HK-2 (cell line): ENCODE measurements at regions not wholly inside any gene's neighbourhood (a gene's known extent, or its start where the extent isn't known, plus 50 kb on each side); places are given as distances from the start of the nearest gene placed in this dataset.
"Not testable (repeated sequence)": the region's sequence is repeated elsewhere in the genome, so short reads cannot be mapped to it uniquely, and the experiment has no call there.

Experiments used
- DNase-seq: peaks from one replicate; pipeline ENCODE4 v3.0.0-alpha.2; 2018; ENCODE audit not compliant: unreplicated experiment

DNA sequence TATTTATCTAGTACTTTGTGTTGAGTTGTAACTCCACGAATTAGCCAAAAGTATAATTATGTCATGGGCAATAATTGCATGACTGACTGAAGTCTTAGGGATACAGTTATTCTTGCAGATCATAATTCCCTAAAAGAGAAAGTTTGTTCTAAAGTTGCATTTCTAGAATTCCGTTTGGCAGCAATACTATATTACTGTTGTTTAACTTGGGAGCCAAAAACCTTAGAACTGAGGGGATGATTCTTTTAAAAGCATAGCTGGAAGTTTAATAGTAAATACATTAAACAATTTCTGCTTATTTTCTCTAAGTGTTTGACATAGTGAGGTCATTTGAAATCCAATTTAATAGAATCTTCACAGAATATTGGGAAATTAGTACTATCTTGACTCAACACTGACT lies 356.4 kb upstream of the ADAMTS5 start:
- no peak for DNase-seq

DNA sequence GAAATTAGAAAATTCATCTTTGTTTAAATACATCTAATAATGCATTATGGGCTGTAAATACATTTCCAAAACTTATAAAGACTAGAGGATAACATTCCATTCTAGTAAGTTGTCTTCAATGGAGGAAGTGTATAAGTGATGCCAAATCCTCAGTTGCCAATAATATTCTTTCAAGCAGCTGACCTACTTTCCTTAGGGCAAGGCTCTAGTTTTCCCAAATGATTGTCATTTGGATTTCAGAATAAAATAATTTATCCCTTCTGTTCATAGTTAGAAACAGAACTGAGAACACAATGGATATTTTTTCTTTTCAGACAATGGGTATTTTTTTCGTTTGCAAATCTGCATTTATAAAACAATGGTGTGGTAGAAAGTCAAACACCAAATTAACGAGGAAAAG lies 354.9 kb upstream of the ADAMTS5 start:
- no peak for DNase-seq

DNA sequence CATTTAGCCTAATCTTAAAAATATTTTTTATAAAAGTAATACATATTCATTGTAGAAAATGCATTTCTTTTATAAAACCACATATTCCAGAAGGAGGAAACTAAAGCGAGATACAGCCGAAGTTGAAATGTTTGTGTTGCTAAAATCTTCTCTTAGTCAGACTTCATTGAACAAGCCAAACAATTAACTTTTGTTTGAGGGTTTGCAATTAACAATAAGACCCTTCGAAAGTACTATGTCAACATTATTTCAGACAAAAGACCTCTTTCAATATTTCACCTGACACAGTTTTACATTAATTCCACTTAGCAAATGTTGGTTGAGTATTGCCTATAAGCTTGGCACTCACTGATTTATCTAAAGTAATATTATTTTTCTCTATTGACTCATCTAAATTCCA lies 354.0 kb upstream of the ADAMTS5 start:
- no peak for DNase-seq

DNA sequence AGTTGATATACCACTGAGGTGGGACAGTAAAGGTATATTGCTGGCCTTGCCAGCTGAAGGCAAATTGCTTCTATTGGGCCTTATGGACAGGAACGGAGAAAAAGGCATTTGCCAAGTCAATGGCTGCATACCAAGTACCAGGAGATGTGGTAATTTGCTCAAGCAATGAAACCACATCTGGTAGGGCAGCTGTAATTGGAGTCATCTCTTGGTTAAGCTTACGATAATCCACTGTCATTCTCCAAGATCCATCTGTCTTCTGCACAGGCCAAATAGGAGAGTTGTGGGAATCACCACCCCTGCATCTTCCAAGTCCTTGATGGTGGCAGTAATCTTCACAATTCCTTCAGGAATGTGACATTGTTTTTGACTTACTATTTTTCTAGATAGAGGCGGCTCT lies 350.7 kb upstream of the ADAMTS5 start:
- DNase-seq, result not testable (repeated sequence)

DNA sequence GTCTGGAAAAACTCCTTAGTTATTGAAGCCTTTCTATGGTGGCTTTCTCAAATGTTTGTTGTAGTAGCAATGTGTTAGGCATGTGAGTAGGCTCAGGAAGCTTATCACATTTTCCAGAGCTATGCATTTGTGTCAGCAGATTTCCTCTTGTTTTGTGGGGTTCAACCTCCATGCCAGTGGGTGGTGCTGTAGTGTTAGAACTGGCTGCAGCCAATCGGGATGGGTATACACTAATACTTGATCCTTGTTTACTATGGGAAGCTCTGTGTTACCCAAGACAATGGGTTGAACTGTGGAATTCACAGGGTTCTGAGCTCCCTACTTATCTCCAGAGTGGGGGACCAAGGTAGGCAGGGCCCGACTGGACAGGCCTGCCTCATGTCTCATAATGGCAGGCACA lies 348.5 kb upstream of the ADAMTS5 start:
- DNase-seq, result no peak

DNA sequence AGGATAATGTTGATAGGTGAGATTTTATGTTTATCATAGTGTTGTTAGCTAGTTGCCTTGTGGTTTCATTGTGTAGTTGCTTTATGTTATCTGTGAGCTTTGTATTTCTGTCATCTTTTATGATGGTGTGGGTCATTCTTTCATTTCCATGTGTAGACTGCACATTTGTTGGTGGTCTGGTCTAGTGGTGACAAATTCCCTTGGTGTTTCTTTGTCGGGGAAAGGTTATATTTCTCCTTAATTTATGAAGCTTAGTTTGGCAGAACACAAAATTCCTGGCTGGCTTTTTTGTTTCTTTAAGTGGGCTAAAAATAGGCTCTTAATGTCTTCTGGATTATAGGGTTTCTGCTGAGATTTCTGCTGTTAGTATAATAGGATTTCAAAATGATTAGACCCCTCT lies 347.2 kb upstream of the ADAMTS5 start:
- DNase-seq, result no peak

DNA sequence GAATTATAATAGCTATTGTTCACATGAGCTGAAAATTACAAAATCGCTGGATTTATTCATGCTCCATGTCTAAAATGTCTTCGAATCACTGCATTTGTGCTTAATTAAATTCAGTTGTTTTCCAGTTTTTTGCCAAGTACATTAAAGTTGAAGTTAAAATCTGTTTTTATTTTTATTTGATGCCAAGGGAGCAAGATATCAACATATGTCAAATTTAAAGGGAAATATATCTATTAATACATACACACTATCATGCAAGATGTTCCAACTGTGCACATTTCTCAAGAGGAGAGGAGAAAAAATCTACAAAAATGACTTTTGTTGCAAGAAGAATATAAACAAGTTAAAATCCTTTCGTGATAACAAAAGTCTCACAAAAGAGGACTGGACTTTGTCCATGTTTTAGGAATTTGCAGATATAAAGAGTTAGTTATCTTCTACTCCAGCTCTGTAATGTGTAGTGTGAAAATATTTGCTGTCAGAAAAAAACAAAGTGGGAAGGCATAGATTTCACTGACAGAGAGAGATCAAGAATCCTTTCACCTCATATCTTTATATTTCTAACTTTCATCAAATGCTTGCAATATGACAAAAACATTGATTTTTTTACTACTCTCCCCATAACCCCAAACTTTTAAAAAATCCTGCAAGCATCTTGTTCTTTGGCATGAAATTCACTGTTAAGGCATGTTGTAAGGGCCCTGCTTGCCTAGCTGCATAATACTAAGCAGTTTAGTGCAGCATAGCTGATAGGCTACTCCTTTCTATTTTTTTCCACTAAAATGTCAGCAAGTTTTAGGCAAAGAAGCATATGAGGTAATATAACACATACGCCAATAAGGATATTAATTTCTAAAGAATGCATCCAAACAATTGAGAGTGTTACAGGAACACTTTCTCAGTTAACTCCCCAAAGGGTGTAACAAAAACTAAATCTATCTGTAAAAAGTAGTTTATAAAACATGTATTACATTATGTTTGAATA lies 340.2 kb upstream of the ADAMTS5 start:
- no peak for DNase-seq

DNA sequence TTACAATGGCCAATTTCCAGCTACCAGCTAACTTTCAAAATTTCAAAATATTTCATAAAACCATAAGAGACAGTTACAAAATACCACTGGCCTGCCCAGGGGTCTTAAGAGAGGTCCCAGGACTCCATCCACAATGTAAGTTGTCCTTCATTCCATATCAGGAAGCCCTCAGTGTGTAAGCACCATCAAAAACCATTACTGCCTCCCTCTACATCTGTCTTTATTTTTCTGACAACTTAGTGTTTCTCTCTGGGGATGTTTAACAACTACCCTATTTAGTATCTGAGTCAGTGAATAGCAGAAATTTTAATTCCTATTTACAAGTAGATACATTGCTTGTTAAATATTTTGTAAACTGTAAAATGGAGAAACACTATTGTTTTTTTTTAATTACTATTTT lies 339.3 kb upstream of the ADAMTS5 start:
- DNase-seq, result no peak

DNA sequence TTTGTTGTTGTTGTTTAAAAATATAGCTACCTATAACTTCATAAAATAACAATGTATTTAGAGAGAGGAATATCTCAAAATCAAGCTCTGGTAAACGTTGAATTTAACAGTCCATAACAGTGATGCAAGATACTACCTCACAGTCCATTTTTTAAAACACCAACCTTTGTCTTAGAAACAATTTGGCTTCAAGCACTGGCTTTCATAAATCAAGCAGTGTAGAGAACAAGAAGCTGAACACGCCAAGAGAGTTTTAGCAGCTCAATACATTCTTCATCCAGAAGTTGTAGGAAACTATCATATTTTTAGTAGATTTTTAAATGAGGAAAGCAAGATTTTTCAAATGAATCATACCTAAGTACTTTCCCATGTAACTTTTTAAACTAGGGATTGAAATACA lies 334.3 kb upstream of the ADAMTS5 start:
- DNase-seq, result no peak

DNA sequence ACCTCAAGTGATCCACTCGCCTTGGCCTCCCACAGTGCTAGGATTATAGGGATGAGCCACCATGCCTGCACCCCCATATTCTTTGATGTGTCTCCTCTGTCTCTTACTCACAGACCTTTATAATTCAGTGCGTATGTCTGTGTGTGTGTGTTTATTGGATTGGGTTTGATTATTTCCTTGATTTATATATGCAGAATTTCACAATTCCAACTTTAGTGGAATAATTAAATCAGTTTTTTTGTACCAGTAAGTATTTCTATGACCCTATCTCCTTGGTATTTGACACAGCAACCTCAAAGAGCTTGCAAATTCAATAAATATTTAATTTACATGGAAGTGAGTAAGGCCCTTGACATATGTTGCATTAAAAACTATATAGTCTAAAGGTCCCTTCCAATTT lies 333.9 kb upstream of the ADAMTS5 start:
- no peak for DNase-seq

DNA sequence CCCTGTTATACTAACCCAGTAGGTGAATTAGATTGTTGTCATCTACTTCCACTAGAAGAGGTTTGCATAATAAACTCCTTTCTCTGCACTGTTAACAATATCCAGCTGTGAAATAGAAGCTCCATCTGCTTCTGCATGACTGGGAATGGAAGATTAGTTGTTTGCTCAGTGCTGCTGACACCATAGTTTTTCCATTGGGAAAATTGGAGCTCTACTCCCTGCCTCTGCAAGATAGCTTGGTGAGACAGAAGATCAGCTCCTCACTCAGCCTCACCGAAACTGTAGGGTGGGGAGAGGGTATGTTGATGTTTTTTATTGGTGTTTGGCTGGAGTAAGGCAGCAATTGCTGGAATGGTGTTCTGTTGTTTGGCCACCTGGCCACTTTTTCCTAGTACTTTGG lies 331.6 kb upstream of the ADAMTS5 start:
- DNase-seq, result no peak

DNA sequence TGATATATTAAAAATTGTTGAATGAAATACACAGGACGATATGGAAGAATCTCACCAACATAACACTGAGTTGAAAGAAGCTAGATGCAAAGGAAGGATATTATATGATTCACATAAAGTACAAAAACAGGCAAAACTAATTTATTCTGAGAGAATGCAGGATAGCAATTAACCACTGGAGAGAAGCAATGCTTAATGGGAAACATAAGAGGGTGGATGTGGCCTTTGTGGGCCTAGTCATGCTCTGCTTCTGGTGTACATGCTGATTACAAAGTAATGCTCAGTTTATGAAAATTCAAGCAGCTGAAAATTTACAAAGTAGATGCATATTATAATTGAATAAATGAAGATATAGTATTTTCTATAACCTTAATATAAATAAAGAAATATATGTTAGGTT lies 326.4 kb upstream of the ADAMTS5 start:
- DNase-seq, result no peak

DNA sequence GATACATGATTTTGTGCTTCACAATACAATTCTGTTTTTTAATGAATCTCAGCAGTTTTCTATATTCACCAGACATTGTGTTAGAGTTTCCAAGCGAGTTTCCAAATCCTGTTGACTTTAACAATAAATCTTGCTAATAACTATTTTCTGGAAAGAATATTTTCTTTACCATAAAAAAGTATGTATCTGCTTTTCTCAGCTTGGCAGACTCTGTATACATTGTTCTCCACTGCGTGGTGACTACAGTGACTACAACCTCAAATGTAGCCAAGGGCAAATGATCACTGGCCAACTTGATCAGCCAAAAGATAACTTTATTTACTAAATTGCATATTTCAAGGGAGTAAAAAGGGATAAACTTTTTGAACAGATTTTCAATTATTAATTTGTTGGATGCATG lies 325.9 kb upstream of the ADAMTS5 start:
- no peak for DNase-seq

DNA sequence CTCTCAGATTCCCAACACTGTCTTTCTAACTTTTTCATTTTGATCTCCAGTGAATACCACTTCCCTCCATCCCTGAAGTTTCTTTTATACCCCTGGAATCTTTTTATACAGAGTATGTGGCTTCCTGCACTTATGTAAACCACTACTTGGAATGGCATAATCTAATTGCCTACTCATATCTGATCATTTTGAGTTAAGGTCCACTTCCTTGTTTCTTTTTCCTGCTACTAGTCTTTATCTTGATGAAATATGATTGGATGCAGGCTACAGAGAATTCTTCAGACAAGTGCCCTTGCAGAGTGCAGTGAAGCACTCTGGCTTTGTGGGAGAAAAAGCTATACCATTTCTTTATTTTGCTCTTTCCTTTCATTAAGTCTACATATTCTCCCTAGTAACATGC lies 325.3 kb upstream of the ADAMTS5 start:
- DNase-seq, result no peak

DNA sequence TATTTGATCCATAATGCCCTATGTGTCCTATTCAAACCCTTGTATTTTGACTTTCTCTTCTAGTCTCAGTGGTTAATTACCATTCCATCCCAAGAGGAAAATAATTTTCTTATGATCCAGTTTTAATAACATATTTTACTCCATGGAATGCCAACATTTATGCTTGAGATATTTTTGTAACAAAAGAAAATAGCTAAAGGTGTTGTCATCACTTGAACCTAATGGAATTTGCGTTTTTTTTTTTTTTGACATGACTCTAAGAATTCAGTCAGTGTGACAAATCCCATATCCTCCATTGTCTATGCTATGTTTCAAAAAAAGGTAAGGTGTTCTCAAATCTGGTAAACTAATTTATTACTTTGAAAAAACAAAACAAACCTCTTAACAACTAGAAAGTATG lies 324.1 kb upstream of the ADAMTS5 start:
- no peak for DNase-seq

DNA sequence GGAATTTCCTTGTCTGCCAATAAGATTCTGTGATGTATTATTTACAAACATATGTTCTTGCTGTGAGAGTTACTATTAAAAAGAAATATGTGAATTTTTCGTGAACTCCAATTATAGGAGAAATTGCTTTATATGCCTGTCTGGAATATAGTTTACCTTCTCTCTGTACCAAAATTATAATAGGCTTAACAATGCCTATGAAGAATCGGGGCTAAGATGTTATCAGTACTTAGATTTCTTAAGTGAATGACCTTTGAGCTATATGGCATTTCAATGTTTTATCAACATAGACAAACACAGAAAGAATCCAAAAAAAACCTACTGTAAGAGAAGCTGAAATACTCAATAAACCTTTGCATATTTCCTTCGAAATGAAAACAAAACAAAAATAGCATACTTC lies 323.1 kb upstream of the ADAMTS5 start:
- no peak for DNase-seq

DNA sequence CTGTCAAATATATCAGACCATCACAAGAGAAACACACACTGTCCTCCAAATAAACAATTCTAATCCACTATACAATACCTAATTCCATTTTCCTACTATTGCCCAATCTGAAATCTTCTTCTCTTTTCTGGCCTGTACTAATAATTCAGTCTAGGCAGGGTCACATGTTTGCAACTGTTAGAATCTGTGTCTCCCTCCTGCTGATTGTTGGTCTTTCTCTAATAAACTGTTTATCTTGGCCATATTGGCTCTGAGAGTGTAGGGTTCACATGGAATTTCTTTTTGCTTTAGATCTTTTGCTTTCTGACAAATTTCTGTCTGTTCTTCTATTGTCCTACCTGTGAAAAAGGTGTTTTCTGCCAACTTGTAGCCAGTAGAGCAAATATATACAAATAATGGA lies 319.9 kb upstream of the ADAMTS5 start:
- no peak for DNase-seq

DNA sequence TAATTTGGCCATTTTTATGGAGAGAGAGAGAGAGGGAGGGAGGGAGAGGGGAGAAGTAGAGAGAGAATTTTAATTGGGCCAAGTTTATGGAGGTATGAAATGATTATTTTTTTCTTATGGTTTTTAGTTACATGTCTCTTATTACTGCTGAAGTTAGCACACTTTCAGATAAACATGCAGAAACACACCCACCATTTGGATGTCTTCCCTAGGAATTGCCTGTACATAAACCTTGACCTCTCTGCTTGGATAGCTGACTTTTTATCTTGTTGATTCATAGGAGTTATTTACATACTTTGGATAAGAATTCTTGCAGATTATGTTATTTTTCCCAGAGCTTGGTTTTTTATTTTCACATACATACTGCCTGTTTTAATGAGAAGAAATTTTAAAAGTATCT lies 310.2 kb upstream of the ADAMTS5 start:
- no peak for DNase-seq

DNA sequence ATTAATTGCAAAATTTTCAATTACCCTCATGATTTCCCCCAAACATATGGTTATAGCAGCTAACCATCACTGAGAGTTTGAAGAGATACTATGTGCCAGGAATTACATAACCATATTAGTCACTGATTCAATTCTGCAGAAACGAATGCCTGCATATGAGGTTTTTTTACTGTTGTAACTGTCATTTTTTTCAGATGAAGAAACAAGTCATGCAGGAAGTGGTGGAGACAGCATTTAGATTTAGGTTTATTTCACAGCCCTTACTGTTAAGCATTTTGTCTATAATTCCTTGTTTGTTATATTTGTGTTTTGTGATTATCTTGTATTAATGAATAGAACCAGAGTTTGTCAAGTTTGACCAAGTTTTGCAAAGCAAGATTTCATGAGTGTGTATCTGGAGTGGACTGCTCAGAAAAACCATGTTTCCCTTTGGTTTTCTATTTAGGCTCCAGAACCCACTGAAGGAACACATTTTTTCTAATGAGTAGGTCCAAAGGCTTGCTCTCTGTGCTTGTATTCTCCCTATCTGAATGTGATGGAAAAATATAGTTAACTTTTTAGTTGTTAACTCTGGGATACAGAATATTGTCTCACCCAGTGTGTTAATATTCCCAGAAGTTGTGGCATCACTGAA lies 308.5 kb upstream of the ADAMTS5 start:
- no peak for DNase-seq

DNA sequence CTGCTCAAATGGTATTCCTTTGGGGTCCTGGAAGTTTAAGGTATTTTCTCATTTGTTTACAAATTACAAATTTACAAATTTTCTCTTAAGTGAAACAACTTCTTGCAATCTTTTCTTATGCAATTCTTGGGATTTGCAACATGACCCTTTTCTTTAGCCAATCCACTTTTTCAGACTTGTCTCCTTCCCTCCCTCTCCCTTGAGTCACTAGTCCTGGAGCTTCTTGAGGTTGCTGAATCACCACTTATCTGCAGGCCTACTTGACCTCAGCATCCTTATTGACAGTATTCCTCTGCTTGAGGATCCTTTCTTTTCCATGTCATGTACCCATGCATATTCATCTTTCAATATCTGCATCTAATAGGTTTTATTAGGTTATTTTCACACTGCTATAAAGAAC lies 302.8 kb upstream of the ADAMTS5 start:
- DNase-seq, result no peak

DNA sequence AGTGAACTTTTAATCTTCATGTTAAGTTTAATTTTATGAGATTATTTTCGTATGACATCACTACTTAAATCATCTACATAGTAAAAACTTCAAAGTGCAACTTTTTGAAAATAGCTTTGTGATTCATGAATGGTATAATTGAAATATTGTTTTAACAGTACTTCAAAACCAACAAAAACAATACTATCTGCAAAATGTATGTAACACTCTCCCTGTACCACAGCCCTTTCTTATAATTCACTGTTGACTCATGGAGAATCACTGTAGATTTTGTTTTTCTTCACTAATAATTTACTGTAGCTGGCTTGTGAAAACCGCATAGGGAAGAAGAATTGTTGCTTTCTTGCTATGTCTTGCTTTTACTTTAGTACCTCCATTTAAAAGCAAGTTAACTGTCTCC lies 301.4 kb upstream of the ADAMTS5 start:
- DNase-seq, result no peak

DNA sequence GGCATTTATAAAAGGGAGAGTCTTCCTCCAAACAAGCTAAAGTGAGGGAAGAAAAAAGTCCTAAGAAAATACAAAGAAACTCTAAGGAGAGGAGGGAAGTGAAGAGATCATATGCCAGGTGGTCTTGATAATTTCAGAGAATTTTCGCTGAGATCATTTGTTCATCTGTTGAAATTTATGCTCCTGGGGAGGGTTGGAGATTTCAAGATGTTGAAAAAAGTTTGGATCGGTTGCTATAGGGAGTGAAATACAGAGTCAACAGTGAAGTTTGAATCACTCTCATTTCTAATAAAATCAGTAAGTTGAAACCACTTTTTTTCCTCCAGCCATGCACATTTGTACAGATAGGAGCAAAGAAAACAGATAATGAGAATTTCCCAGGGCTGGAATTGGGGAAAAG lies 299.1 kb upstream of the ADAMTS5 start:
- DNase-seq, result no peak

DNA sequence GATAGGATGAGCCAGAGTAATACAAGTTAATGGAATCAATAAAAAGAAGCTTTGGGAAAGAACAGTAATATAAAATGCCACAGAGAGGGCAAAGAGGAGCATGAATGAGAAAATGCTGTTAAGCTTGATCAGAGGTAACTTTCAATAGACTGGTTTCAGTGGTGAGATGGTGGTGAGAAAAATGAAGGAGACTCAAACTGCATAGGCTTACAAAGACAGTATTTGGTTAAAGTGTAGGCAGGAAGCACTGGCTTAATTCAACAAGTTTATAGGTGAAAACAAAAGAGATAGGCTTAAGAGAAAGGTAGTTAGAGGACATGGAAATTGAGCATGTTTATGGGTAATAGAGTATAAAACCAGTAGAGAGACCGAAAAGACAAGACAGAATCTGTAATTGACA lies 298.6 kb upstream of the ADAMTS5 start:
- no peak for DNase-seq

DNA sequence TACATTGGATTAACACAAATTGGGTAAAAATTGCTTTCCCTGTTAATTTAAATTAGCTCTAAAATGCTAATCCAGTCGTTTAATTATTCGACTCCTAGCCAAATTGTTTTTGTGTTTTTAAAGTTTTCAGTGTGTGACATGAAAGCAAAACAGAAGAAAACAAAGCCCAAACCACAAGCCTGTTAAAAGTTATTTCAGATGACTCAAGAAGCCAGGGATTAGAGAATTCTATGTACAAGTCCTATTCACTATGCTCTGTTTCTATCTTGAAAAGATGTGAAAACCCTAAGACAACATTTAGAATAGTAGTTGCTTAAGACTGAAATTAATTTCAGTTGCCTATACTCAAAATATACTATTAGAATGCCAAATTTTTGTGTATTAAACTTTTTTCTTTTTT lies 294.8 kb upstream of the ADAMTS5 start:
- DNase-seq, result no peak
